GM11168 (cell line): ENCODE measurements at regions not wholly inside any gene's neighbourhood (a gene's known extent, or its start where the extent isn't known, plus 50 kb on each side); places are given as distances from the start of the nearest gene placed in this dataset.
"Not testable (repeated sequence)": the region's sequence is repeated elsewhere in the genome, so short reads cannot be mapped to it uniquely, and the experiment has no call there.

ENCODE experiments used
- in situ Hi-C: fragments of 300-500 bp; cut with MboI; formaldehyde crosslinking; loops from one replicate; pipeline ENCODE4 v1.12.0; 2022; ENCODE audit warnings: low sequenced_read_pairs; ENCODE audit not compliant: unreplicated experiment

GRCh38 chr3:101913168-101913567 is 63.9 kb downstream of the NFKBIZ start:
- in situ Hi-C loops, result no loop called here

DNA sequence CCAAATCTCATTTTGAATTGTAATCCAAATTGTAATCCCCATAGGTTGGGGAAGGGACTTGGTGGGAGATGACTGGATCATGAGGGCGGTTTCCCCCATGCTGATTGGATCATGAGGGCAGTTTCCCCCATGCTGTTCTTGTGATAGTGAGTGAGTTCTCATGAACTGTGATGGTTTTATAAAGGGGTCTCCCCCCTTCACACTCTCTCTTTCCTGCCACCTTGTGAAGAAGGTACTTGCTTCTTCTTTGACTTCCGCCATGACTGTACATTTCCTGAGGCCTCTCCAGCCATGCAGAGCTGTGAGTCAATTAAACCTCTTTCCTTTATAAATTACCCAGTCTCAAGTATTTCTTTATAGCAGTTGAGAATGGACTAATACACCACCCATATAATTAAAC is 68.4 kb downstream of the NFKBIZ start:
- in situ Hi-C loops, result not testable (repeated sequence)

DNA sequence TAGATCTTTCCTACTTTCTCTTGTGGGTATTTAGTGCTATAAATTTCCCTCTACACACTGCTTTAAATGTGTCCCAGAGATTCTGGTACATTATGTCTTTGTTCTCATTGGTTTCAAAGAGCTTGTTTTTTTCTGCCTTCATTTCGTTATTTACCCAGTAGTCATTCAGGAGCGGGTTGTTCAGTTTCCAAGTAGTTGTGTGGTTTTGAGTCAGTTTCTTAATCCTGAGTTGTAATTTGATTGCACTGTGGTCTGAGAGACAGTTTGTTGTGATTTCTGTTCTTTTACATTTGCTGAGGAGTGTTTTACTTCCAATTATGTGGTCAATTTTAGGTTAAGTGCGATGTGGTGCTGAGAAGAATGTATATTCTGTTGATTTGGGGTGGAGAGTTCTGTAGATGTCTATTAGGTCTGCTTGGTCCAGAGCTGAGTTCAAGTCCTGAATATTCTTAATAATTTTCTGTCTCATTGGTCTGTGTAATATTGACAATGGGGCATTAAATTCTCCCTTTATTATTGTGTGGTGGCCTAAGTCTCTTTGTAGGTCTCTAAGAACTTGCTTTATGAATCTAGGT is 72.9 kb downstream of the NFKBIZ start:
- in situ Hi-C loops, result not testable (repeated sequence)

- in situ Hi-C loops, result not testable (repeated sequence)
These were observed 75.3 kb downstream of the NFKBIZ start for GRCh38 chr3:101924621-101925020.

GRCh38 chr3:101925124-101925523 is 75.8 kb downstream of the NFKBIZ start:
- in situ Hi-C loops, result not testable (repeated sequence)

GRCh38 chr3:101925564-101925963 is 76.2 kb downstream of the NFKBIZ start:
- in situ Hi-C loops, result no loop called here

DNA sequence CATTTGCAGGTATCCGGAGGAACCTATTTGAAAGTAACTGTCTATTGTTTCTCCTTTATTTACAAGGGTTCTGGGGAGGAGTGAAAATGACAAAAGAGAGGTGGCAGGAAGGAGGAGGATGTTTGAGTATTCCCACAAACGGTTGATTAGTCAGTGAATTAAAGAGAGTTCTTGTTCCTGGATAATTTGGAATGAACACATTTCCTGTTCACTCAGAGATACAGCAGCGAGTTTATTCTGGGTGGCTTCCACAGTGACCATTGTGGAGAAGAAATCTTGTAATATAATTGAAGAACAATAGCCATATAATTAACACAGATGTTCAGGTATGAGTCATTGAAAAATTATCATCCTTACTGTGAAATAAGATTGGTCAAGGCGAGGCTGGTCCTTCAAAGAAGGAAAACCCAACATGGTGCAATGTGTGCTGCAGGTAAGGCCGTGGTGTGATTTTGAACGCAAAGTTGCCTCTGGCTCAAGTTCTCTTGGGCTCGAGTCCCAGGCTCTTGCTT is 77.3 kb downstream of the NFKBIZ start:
- in situ Hi-C loops, result no loop called here

DNA sequence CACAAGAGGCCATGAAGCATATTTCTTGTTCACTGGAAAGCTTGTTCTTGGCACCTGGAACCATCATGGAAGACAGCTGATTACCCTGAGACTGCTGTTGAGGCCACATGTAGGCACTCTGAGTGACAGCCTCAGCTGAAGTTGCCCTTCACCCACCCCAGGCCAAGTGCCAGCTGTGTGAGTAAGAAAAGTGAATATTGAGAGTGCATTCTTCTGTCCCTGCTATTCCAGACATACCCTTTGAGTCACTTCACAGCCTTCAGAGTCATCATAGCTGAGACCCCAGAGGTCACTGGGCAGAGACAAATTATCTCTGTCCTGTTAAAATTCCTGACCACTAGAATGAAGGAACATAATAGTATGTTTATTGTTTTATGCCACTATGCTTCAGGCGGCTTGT is 79.6 kb downstream of the NFKBIZ start:
- in situ Hi-C loops, result no loop called here

GRCh38 chr3:101931081-101931480 is 81.8 kb downstream of the NFKBIZ start:
- in situ Hi-C loops, result no loop called here

DNA sequence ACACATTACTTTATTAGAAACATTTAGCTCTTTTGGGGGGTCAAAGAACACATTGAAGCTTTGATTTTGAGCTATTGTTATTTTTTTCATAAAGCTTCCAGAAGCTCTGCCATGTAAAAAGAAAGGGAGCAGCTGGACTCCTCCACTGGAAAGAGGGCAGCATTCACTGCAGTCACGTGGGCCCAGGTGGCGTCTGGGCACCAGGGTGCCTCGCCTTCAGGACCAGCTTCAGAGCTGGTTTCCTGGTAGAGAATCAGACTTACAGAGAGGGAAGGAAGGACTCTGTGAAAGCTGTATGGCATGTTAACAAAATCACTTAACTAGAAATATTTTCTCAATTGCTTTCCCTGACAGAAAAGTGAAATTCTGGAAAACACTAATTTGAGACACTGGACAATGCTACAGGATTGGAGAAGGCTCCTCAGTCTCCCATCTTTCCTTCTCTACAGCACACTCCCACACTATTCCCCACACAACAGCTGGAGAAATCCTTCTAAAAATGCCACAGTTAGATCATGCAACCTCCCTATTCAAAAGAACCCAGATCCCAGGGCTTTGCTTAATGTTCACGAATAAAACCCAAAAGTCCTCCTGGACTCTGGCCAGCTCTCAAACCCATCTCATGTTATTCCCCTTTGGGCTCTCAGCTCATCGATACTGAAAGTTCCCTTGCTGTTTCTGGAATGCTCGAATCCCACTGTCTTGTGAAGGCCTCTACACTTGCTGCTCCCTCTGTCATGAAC is 83.2 kb downstream of the NFKBIZ start:
- in situ Hi-C loops, result no loop called here

DNA sequence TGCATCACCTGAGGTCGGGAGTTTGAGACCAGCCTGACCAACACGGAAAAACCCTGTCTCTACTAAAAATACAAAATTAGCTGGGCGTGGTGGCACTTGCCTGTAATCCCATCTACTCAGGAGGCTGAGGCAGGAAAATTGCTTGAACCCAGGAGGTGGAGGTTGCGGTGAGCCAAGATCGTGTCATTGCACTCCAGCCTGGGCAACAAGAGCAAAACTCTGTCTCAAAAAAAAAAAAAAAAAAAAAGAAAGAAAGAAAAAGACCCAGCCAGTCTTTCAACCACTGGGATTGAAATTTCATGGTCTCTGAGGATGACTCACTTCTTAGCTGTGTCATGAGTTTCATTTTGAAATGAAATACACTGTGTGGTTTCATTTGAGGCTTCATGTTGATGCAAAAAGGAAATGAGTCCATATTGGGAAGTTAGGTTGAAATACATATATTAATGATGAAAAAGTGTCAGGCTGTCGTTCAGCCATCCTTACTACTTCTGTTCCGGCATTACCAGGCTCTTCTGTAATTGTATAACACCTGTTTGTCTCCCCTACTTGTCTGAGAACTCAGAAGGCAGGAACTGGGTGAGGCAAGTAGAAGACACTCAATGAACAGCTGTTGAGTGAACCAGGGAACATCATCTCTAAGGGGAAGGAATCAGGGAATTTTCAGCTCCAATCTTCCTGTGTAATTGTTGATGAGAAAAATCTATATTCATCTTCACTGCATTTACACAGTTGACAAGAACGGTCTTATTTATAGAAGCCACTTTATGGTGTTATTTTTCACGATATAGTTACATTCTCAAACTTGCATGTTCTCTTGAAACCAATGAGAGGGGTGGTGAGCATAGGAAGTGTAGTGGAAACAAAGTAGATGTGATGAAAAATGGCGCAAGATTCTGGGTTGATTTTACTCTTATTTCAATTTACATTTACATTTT is 87.4 kb downstream of the NFKBIZ start:
- in situ Hi-C loops, result no loop called here

DNA sequence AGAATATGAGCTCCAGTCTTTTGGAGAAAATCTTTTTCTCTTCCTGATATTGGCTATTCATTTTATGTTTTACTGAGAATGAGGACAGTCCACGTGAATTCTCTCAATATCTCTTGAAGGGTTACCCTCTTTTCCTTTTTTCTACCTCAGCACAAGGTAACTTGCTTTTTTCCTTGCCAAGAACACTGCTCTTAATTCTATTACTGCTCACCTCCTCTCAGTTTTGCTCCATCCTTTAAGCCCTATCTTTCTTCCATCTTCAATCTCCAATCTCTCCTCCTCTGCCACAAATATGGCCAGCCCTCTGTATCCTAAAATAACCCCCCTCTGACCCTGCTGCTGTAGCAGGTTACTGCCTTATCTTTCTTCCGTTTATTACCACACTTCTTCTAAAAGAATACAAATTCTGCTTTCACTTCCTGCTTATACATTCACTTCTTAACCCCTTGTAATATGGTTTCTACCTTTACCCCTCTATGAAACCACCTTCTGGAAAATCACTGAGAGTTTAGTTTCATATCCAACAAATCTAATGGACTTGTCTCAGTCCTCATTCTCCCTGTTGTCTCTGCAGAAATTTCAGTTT is 89.0 kb downstream of the NFKBIZ start:
- in situ Hi-C loops, result no loop called here

DNA sequence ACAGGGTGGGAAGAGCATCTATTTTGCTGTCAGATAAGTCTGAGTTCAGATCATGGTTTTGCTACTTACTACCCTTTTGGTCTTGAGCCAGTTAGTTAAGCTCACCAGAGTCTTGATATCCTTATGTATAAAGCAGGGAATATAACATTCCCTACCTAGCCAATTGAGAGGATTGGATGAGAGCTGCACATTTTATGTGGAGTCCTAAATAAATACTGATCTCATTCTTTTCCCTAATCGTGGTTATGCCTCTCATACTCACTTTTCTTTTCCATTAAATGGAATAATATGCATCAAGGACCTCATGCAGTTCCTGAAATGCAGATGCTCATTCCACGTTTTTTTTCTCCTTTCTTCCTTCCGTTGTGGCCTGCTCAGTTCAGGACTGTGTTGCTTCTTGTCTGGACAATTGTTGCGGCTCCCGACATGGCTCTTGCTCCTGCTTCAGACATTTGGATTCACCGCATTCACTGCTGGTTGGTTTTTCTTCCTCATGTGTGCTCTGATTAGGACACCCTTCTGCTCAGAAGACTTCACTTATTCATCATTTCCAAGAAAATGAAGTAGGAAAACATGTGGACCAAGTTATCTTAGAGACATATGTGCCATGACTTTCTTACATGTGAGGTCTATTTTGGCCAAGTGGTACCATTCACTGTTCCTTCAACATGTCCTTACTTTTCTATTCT is 90.2 kb downstream of the NFKBIZ start:
- in situ Hi-C loops, result no loop called here

- in situ Hi-C loops, result no loop called here
These were observed 91.4 kb downstream of the NFKBIZ start for GRCh38 chr3:101940521-101941317.

DNA sequence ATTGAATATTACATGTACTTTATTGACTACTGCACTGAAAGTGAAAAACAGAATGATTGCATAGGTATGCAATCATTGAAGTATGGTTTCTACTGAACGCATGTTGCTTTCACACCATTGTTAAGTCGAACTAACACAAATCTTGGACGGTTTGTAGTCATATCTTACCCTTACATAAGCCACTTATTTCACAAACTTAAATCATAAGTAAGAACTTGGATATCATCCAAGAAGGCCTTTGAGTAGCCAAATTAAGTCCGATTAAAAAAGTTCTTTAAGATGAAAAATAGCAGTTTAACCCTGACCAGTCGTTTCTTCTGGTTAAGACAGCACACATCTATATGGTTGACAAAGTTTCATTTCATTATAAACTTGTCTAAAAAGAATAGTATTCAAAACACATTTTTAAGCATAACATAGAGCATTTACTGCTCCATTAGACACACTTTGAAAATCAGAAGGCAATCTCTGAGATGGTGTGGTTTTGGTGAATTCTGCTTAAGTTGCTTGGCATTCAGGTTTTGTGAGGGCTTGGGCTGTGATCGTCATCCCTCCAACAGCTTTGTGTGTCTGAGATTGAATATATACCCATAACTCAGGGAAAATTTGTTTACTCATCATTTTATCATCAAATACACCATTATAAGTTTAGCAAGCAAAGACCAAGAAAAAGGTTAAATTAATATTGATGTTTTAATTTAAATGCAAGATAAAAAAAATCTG is 92.2 kb downstream of the NFKBIZ start:
- in situ Hi-C loops, result no loop called here

- in situ Hi-C loops, result no loop called here
These were observed 93.0 kb downstream of the NFKBIZ start for GRCh38 chr3:101942356-101942755.

- in situ Hi-C loops, result no loop called here
These were observed 93.7 kb downstream of the NFKBIZ start for GRCh38 chr3:101943029-101943428.

- in situ Hi-C loops, result no loop called here
These were observed 95.0 kb downstream of the NFKBIZ start for GRCh38 chr3:101944308-101944707.
